Stimulated activated naive CD8-positive, alpha-beta T cell treated with anti-CD3 and anti-CD28 coated beads, Interleukin-15, amount 100 ng/mL, for 72 hours (primary cell): ENCODE measurements at regions not wholly inside any gene's neighbourhood (a gene's known extent, or its start where the extent isn't known, plus 50 kb on each side); places are given as distances from the start of the nearest gene placed in this dataset.

Experiments
- ATAC-seq: fragments of 150-1000 bp; cut with Tn5 transposase; 2 replicates; pipeline ENCODE4 v1.10.0; 2021; ENCODE audit warnings: mild to moderate bottlenecking, moderate library complexity
- DNase-seq, 2 donors: peaks; one replicate each; pipeline ENCODE4 v3.0.0; 2021 to 2022
- H3K27ac Mint-ChIP-seq, 2 donors: one replicate each; pipeline ENCODE4 v1.8.0; 2022; ENCODE audit warnings: mild to moderate bottlenecking in 2 of 2, mixed read lengths in 2 of 2, moderate library complexity in 2 of 2
- H3K27me3 Mint-ChIP-seq: one replicate; pipeline ENCODE4 v1.8.0; 2022; ENCODE audit warnings: mixed read lengths
- H3K4me1 Mint-ChIP-seq: one replicate; pipeline ENCODE4 v1.8.0; 2022; ENCODE audit warnings: mild to moderate bottlenecking, mixed read lengths
- H3K4me3 Mint-ChIP-seq, 2 donors: one replicate each; pipeline ENCODE4 v1.8.0; 2022; ENCODE audit warnings: mild to moderate bottlenecking in 2 of 2, mixed read lengths in 2 of 2, moderate library complexity in 1 of 2
- H3K9me3 Mint-ChIP-seq, 2 donors: one replicate each; pipeline ENCODE4 v1.8.0; 2022; ENCODE audit warnings: mixed read lengths in 2 of 2

GRCh38 chr4:100574607-100575006, 56.8 kb upstream of the EMCN start:
- no peak for DNase-seq
- Mint-ChIP-seq H3K27me3 (peaks cover 11% of the 10 kb centered on the region), H3K4me3 (no peak overlapping the region), H3K27ac (no peak overlapping the region), H3K4me1 (no peaks in the 10 kb centered on the region), H3K9me3 (peaks cover 5 to 7% of the 10 kb centered on the region in 2 donors)
- no peak for ATAC-seq

- H3K9me3 Mint-ChIP-seq: no peaks in the 10 kb centered on the region
- H3K4me3 Mint-ChIP-seq: peak overlapping the region; percentile 1 to 24
- no peak for DNase-seq
- H3K27me3 Mint-ChIP-seq: no peaks in the 10 kb centered on the region
- peaks cover 17% of the 10 kb centered on the region for H3K4me1 Mint-ChIP-seq
- H3K27ac Mint-ChIP-seq: peak overlapping the region; percentile 47 to 59
- peak; percentile 70 for ATAC-seq
These were observed 51.4 kb upstream of the EMCN start for GRCh38 chr4:100569196-100569595.
